HL-60 (cell line): ENCODE measurements at regions not wholly inside any gene's neighbourhood (a gene's known extent, or its start where the extent isn't known, plus 50 kb on each side); places are given as distances from the start of the nearest gene placed in this dataset.

ENCODE experiments used
- DNase-seq, 2 experiments: peaks; one replicate each; pipeline ENCODE4 v3.0.0-alpha.2; 2010 to 2020; ENCODE audit warnings: low read depth in 1 of 2, low spot score in 1 of 2
- H3K27ac ChIP-seq: fragments of 250-450 bp; sonication (Bioruptor Pico); replicated peaks from 2 replicates; pipeline ENCODE4 v1.5.1; 2020; ENCODE audit warnings: mild to moderate bottlenecking, moderate library complexity
- H3K27me3 ChIP-seq: fragments of 250-450 bp; sonication (Bioruptor Pico); 2 replicates; pipeline ENCODE4 v1.5.1; 2021; ENCODE audit warnings: mild to moderate bottlenecking, moderate library complexity; ENCODE audit not compliant: insufficient read depth, poor library complexity, severe bottlenecking
- H3K4me3 ChIP-seq: replicated peaks from 2 replicates; pipeline ENCODE4 v1.5.1; 2011; ENCODE audit warnings: mild to moderate bottlenecking, control low read depth, low read length; ENCODE audit not compliant: insufficient read depth
- GABPA ChIP-seq: IDR thresholded peaks from 2 replicates; pipeline ENCODE4 v1.6.1; 2012; ENCODE audit warnings: low read depth
- POLR2AphosphoS5 ChIP-seq: IDR thresholded peaks from 2 replicates; pipeline ENCODE4 v1.6.1; 2012; ENCODE audit warnings: low read depth
- REST ChIP-seq: IDR thresholded peaks from 2 replicates; pipeline ENCODE4 v1.6.1; 2012; ENCODE audit warnings: low read depth; ENCODE audit not compliant: insufficient replicate concordance
- SPI1 ChIP-seq: IDR thresholded peaks from 2 replicates; pipeline ENCODE4 v1.6.1; 2012; ENCODE audit warnings: low read depth, mild to moderate bottlenecking, borderline replicate concordance
- TF ChIP-seq, protein P1 (sequence below): IDR thresholded peaks from one replicate; pipeline ENCODE4 v1.5.1; 2011; ENCODE audit warnings: low read length, control low read depth, inconsistent platforms; ENCODE audit not compliant: insufficient read depth

DNA sequence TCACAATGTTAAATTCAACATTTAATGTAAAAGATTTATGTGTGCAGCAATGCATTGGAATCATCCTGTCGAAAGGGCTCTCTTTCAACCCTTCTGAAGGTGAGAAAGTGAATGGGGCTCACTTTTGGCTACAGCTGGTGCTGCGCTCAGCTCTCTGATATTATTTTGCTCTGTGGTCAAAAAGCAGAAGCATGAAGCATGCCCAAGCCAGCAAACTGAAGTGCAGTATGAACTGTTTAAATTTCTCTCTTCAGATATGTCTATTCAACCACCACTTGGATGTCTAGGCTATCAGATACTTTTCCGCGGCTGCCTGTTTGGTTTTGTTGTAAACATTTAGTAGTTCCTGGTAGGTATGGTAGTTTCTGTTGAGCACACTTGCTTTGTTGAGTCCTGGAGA is 216.9 kb upstream of the TMPRSS15 start:
- no peaks in the 10 kb centered on the region for H3K27me3 ChIP-seq
- TF ChIP-seq, protein P1, sequence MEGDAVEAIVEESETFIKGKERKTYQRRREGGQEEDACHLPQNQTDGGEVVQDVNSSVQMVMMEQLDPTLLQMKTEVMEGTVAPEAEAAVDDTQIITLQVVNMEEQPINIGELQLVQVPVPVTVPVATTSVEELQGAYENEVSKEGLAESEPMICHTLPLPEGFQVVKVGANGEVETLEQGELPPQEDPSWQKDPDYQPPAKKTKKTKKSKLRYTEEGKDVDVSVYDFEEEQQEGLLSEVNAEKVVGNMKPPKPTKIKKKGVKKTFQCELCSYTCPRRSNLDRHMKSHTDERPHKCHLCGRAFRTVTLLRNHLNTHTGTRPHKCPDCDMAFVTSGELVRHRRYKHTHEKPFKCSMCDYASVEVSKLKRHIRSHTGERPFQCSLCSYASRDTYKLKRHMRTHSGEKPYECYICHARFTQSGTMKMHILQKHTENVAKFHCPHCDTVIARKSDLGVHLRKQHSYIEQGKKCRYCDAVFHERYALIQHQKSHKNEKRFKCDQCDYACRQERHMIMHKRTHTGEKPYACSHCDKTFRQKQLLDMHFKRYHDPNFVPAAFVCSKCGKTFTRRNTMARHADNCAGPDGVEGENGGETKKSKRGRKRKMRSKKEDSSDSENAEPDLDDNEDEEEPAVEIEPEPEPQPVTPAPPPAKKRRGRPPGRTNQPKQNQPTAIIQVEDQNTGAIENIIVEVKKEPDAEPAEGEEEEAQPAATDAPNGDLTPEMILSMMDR: no peak
- TF ChIP-seq GABPA (no peak), POLR2AphosphoS5 (no peak), SPI1 (no peak)
- no peak overlapping the region for H3K27ac ChIP-seq
- DNase-seq: no peak
- H3K4me3 ChIP-seq: no peak overlapping the region

DNA sequence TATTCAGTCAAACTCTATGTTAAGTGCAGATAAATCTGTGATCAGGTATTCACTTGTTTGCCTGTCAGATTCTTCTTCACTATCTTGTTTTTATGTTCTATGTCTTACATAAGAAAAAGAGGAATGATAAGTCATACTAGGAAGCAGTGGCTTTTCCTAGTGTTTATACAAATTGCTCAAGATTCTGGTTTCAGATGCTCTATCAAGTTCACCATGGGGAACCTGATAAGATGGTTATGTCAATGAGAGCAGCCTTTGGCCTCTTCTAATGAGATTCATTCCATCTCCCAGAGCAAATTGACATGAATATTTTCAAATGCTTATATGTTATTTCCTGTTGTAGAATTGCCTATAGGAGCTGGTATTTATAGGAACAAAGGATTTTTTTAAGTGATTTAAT is 218.8 kb upstream of the TMPRSS15 start:
- no peak for DNase-seq
- no peaks in the 10 kb centered on the region for H3K27me3 ChIP-seq
- H3K27ac ChIP-seq: no peak overlapping the region
- TF ChIP-seq, protein P1: no peak
- TF ChIP-seq GABPA: no peak
- no peak overlapping the region for H3K4me3 ChIP-seq

DNA sequence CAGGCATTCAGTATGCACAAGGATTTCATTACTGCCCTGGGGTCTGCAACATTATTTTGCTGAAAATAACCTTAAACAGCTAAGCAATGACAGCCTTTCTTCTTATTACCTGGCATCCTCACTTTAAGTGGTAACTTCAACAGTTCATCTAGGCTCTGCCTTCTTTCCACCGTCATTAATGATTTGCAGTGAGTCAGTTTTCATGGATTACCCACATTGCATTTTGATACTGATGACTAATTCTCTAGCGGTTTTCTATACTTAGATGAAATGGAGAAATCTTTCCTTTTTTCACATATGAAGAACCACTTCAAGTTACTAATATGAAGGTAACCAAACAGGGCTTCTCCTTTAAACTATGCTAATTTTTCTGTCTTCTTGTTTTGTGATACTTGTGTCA is 226.9 kb upstream of the TMPRSS15 start:
- Histone ChIP-seq H3K4me3 (no peak overlapping the region), H3K27ac (no peak overlapping the region), H3K27me3 (no peaks in the 10 kb centered on the region)
- DNase-seq: no peak
- TF ChIP-seq GABPA: no peak
- TF ChIP-seq SPI1: no peak
- no peak for TF ChIP-seq POLR2AphosphoS5
- no peak for TF ChIP-seq REST
- TF ChIP-seq, protein P1: no peak

- TF ChIP-seq SPI1 (no peak), POLR2AphosphoS5 (no peak), REST (no peak), GABPA (no peak)
- TF ChIP-seq, protein P1: no peak
- DNase-seq: no peak
These were observed 233.3 kb upstream of the TMPRSS15 start for GRCh38 chr21:18636897-18637296.

More at GRCh38 chr21:18636897-18637296, 233.3 kb upstream of the TMPRSS15 start:
- H3K27ac ChIP-seq: no peak overlapping the region
- no peak overlapping the region for H3K4me3 ChIP-seq
- no peaks in the 10 kb centered on the region for H3K27me3 ChIP-seq
